Esophagus muscularis mucosa (tissue), 4 donors: ENCODE measurements at regions not wholly inside any gene's neighbourhood (a gene's known extent, or its start where the extent isn't known, plus 50 kb on each side); places are given as distances from the start of the nearest gene placed in this dataset.
"Not testable (repeated sequence)": the region's sequence is repeated elsewhere in the genome, so short reads cannot be mapped to it uniquely, and the experiment has no call there.

ENCODE experiments used
- CTCF ChIP-seq, 3 experiments: fragments of 200-600 bp in 2 of 3; fragments of 450-650 bp in 1 of 3; sonication (generic) in 2 of 3; IDR thresholded peaks; one replicate each; pipeline ENCODE4 v1.5.1; 2017 to 2019; ENCODE audit warnings: antibody characterized with exemption in 3 of 3, mild to moderate bottlenecking in 2 of 3, moderate library complexity in 1 of 3
- EP300 ChIP-seq: sonication (generic); formaldehyde crosslinking; IDR thresholded peaks from one replicate; pipeline ENCODE4 v1.6.1; 2017; ENCODE audit warnings: antibody characterized with exemption
- POLR2A ChIP-seq: fragments of 450-650 bp; IDR thresholded peaks from one replicate; pipeline ENCODE4 v1.6.1; 2017; ENCODE audit warnings: antibody characterized with exemption, moderate library complexity, mild to moderate bottlenecking, low read depth
- POLR2AphosphoS5 ChIP-seq, 2 donors: sonication (generic); formaldehyde crosslinking; IDR thresholded peaks; one replicate each; pipeline ENCODE4 v1.6.1; 2017; ENCODE audit warnings: antibody characterized with exemption in 2 of 2

GRCh38 chr12:131224226-131225065 is 270.7 kb downstream of the ADGRD1 start:
- not testable (repeated sequence) for TF ChIP-seq CTCF (IDR thresholded peaks at IDR 0.05); POLR2AphosphoS5 (IDR thresholded peaks at IDR 0.05); EP300; POLR2A
